ENCODE measurements at regions not wholly inside any gene's neighbourhood (a gene's known extent, or its start where the extent isn't known, plus 50 kb on each side); places are given as distances from the start of the nearest gene placed in this dataset.
A peak's percentile ranks its signal among the peaks of the same experiment; 100 is the strongest.

- DNase-seq: no peak
Measured at GRCh38 chr22:49073873-49074417, 753.7 kb downstream of the BRD1 start.

- DNase-seq: no peak
Measured at GRCh38 chr22:49072996-49073645, 754.6 kb downstream of the BRD1 start.

GRCh38 chr22:49070501-49070900, 757.2 kb downstream of the BRD1 start:
- DNase-seq: no peak

GRCh38 chr22:49068861-49069500, 758.7 kb downstream of the BRD1 start:
- no peak for DNase-seq

GRCh38 chr22:49067504-49067903, 760.2 kb downstream of the BRD1 start:
- no peak for DNase-seq

- DNase-seq: no peak
Measured at GRCh38 chr22:49066619-49067018, 761.1 kb downstream of the BRD1 start.

- no peak for DNase-seq
Measured at GRCh38 chr22:49064836-49065235, 762.8 kb downstream of the BRD1 start.

GRCh38 chr22:49063545-49063890, 764.2 kb downstream of the BRD1 start:
- no peak for DNase-seq

GRCh38 chr22:49062802-49063544, 764.7 kb downstream of the BRD1 start:
- DNase-seq: no peak

- no peak for DNase-seq
Measured at GRCh38 chr22:49062155-49062801, 765.4 kb downstream of the BRD1 start.

GRCh38 chr22:49057910-49058309, 769.8 kb downstream of the BRD1 start:
- no peak for DNase-seq

- DNase-seq: no peak
Measured at GRCh38 chr22:49056301-49056700, 771.4 kb downstream of the BRD1 start.

GRCh38 chr22:49055406-49055805, 772.3 kb downstream of the BRD1 start:
- no peak for DNase-seq

GRCh38 chr22:49053578-49053977, 774.1 kb downstream of the BRD1 start:
- DNase-seq: no peak

- DNase-seq: no peak
Measured at GRCh38 chr22:49052560-49052959, 775.1 kb downstream of the BRD1 start.

GRCh38 chr22:49052023-49052538, 775.6 kb downstream of the BRD1 start:
- peak in 5 of 56 donors; percentile 21 to 48 (median 27) for DNase-seq

- DNase-seq: no peak
Measured at GRCh38 chr22:49051491-49052022, 776.1 kb downstream of the BRD1 start.

- no peak for DNase-seq
Measured at GRCh38 chr22:49049691-49050090, 778.0 kb downstream of the BRD1 start.

- DNase-seq: no peak
Measured at GRCh38 chr22:49048591-49048990, 779.1 kb downstream of the BRD1 start.

GRCh38 chr22:49047447-49047846, 780.2 kb downstream of the BRD1 start:
- DNase-seq: no peak

Measured in amygdala (tissue), 56 donors.